Lower leg skin (tissue), 4 donors: ENCODE measurements at regions not wholly inside any gene's neighbourhood (a gene's known extent, or its start where the extent isn't known, plus 50 kb on each side); places are given as distances from the start of the nearest gene placed in this dataset.
A peak's percentile ranks its signal among the peaks of the same experiment; 100 is the strongest.

Experiments
- DNase-seq, 2 donors: peaks; one replicate each; pipeline ENCODE4 v3.0.0-alpha.2; 2019; ENCODE audit warnings: low spot score in 2 of 2
- H3K4me3 ChIP-seq: fragments of 200-600 bp; sonication (generic); 2 replicates; pipeline ENCODE4 v1.5.1; 2017; ENCODE audit warnings: mild to moderate bottlenecking, low read depth; ENCODE audit not compliant: poor library complexity, severe bottlenecking
- CTCF ChIP-seq, 3 donors: fragments of 450-650 bp; IDR thresholded peaks; one replicate each; pipeline ENCODE4 v1.5.1; 2016; ENCODE audit warnings: antibody characterized with exemption in 3 of 3, mild to moderate bottlenecking in 3 of 3, moderate library complexity in 2 of 3
- POLR2A ChIP-seq, 2 donors: fragments of 450-650 bp; IDR thresholded peaks; one replicate each; pipeline ENCODE4 v1.6.1; 2016 to 2017; ENCODE audit warnings: antibody characterized with exemption in 2 of 2, mild to moderate bottlenecking in 1 of 2, moderate library complexity in 1 of 2
- WGBS, 2 donors: methylation state at CpG; one replicate each; pipeline ENCODE4 v1.1.5; 2018; 5-methylcytosine and 5-hydroxymethylcytosine counted together
- intact Hi-C: fragments of 100-400 bp; cut with DNase I; formaldehyde crosslinking; loops from one replicate; pipeline ENCODE4 v1.15.0; 2023; ENCODE audit warnings: low total_unique reads

- 63 to 77% methylated on average over 5 of the region's 5 CpGs for WGBS, 2 donors
- intact Hi-C loops: no loop called here
These were observed 116.9 kb upstream of the PWP1 start for GRCh38 chr12:107568718-107569117.

GRCh38 chr12:107570721-107571120, 114.9 kb upstream of the PWP1 start:
- 48 to 62% methylated on average over 1 of the region's 1 CpG for WGBS, 2 donors
- intact Hi-C loops: no loop called here
- no peak for TF ChIP-seq POLR2A (IDR thresholded peaks at IDR 0.05)
- TF ChIP-seq CTCF (IDR thresholded peaks at IDR 0.05): no peak
- DNase-seq: no peak
- H3K4me3 ChIP-seq: no peak overlapping the region

More at GRCh38 chr12:107568718-107569117, 116.9 kb upstream of the PWP1 start:
- peak in 1 of 2 donors; percentile 26 for DNase-seq
- TF ChIP-seq POLR2A (IDR thresholded peaks at IDR 0.05): no peak
- no peak for TF ChIP-seq CTCF (IDR thresholded peaks at IDR 0.05)
- no peak overlapping the region for H3K4me3 ChIP-seq

- H3K4me3 ChIP-seq: no peak overlapping the region
- TF ChIP-seq CTCF (IDR thresholded peaks at IDR 0.05) (no peak), POLR2A (IDR thresholded peaks at IDR 0.05) (no peak)
- WGBS, 2 donors: 79 to 91% methylated on average over 7 of the region's 7 CpGs
- no peak for DNase-seq
- intact Hi-C loops: no loop called here
These were observed 114.1 kb upstream of the PWP1 start for GRCh38 chr12:107571492-107571891.

- DNase-seq: no peak
- WGBS, 2 donors: 71 to 91% methylated on average over 4 of the region's 4 CpGs
- H3K4me3 ChIP-seq: no peak overlapping the region
- intact Hi-C loops: no loop called here
- TF ChIP-seq POLR2A (IDR thresholded peaks at IDR 0.05): no peak
These were observed 110.9 kb upstream of the PWP1 start for GRCh38 chr12:107574691-107575090.

GRCh38 chr12:107580750-107581618, 104.6 kb upstream of the PWP1 start:
- TF ChIP-seq CTCF (IDR thresholded peaks at IDR 0.05) (no peak), POLR2A (IDR thresholded peaks at IDR 0.05) (no peak)
- H3K4me3 ChIP-seq: no peak overlapping the region
- 24 to 39% methylated on average over 21 to 57 of the region's 66 CpGs for WGBS, 2 donors
- no peak for DNase-seq
- intact Hi-C loops: no loop called here

GRCh38 chr12:107581619-107582015, 104.0 kb upstream of the PWP1 start:
- DNase-seq: no peak
- H3K4me3 ChIP-seq: no peak overlapping the region
- WGBS, 2 donors: 45 to 54% methylated on average over 12 of the region's 12 CpGs
- intact Hi-C loops: no loop called here
- no peak for TF ChIP-seq CTCF (IDR thresholded peaks at IDR 0.05)
- TF ChIP-seq POLR2A (IDR thresholded peaks at IDR 0.05): no peak
